ENCODE measurements at regions not wholly inside any gene's neighbourhood (a gene's known extent, or its start where the extent isn't known, plus 50 kb on each side); places are given as distances from the start of the nearest gene placed in this dataset.

GRCh38 chr12:75842090-75842489 lies 189.5 kb downstream of the PHLDA1 start:
- DNase-seq, result peak in 5 of 58 donors; percentile 2 to 55 (median 5)

- DNase-seq, result no peak
Measured at GRCh38 chr12:75840994-75841355, 190.6 kb downstream of the PHLDA1 start.

DNA sequence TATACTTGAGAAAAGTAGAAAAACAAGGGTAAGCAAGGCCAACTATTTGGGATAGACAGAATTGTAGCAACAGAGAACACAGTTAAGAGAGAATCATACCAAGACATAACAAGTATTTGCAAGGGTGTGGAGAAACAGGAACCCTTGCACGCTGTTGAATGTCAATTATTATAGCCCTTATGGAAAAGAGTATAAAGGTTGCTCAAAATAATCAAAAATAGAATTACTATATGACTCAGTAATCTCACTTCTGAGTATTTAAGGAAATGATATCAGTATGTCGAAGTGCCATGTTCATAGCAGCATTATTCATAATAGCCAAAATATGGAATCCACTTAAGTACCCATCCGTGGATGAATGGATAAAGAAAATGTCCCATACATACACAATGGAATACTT lies 193.3 kb downstream of the PHLDA1 start:
- no peak for DNase-seq

DNA sequence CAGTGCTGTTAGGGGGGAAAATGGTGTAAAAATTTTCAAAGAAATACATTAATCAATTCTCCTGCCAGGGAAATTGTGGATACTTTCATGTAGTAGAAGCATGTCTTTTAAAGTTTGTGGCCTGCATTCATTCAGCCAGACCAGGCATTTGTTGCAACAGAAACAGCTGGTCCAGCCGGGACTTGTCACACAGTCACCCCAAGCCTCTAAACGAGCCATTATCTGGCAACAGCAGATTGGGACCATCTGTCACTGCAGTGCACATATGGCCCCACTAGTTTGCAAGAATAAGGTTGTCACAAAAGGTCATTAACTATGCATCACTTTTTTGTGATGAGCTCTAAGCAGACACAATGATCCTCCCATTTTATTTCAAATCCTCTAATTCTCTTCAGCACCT lies 193.9 kb downstream of the PHLDA1 start:
- DNase-seq, result no peak

DNA sequence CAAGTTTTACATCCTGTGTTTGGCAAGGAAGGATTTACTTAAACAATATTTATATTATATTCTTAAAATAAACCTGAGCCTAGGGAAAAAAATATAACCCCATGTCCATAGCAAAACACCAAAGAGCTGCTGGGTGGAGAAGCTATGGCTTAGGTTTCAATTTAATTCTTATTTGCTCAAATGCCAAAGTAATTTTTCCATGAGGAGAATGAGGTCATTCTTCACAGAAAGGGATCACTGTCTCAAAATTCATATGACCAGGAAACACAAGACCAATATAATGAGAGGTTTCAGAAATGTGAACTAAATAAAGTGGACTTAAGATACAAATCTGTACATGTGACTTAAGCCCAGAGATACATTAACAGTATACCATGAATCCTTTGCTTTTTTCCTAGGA lies 195.0 kb downstream of the PHLDA1 start:
- no peak for DNase-seq

DNA sequence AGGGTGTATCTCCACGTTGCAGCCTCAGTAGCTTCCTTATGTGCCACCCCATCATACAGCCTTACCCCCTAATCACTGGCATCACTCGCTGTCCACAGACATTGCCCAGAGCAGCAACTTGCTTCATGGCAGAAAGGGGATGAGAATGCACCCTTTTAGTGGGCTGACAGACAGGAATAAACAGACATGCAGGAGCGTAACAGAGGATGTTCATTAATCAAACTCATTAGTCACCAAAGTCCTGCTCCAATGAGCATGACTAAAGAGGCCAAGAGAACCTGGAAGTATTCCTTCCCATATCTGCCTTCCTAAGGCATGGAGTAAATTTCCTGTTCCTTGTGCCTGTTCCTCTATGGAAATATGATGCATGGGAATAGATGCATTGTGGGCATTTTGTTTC lies 197.0 kb downstream of the PHLDA1 start:
- DNase-seq, result no peak

DNA sequence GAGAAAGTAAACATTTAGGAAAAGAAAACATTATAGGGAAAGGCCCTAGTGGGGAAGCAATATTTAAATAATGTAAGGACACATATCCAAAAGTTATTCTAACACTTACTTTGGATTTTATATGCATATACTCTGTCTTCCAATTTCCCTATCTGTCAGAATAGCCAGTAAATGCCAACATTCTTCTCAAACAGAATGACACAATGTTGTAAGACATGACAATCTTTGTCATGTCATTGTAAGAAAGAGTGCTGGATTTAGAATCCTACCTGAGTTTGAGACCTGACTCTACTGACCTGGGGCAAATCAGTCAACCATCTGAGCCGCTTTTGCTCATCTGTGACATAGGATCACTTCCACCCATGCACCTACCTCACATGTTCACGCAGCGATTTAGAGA lies 198.3 kb downstream of the PHLDA1 start:
- no peak for DNase-seq

DNA sequence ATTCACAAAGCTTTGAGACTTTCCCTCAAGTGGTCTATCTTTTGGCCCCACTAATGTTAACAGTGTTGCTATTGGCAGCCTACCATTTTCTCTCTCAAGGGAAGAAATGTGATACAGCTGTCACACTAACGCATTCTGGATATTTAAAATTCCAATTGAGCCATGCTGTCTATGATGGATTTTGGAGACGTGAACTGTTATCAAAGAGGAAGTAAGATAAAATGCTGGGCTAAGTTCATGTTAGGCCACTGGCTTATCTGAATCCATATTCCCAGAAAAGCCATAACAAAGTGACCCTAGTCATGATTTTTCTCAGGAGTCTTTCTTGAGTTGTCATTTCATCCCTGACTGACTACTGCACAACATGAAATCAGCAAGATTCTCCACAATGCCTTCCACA lies 200.2 kb downstream of the PHLDA1 start:
- DNase-seq, result no peak

GRCh38 chr12:75827061-75827460 lies 204.5 kb downstream of the PHLDA1 start:
- DNase-seq, result no peak

- DNase-seq, result no peak
Measured at GRCh38 chr12:75825686-75826085, 205.9 kb downstream of the PHLDA1 start.

DNA sequence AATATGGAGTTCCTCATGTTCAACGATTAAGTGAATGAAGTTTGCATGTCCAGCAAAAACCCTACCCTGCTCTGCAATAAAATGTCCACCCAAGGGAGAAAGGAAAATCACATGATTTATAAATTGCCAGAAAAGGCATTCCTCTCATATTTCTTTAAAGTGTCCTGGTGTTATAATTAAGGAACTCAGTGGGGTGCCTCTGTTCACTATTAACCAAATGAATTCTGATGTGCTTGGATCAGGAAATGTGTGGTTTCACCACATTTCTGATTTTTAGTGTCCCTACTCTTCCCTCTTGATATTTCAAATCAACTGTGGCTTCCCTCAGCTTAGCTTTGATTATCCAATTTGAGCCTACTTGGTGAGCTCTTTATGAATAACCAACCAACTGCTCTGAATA lies 208.1 kb downstream of the PHLDA1 start:
- no peak for DNase-seq

DNA sequence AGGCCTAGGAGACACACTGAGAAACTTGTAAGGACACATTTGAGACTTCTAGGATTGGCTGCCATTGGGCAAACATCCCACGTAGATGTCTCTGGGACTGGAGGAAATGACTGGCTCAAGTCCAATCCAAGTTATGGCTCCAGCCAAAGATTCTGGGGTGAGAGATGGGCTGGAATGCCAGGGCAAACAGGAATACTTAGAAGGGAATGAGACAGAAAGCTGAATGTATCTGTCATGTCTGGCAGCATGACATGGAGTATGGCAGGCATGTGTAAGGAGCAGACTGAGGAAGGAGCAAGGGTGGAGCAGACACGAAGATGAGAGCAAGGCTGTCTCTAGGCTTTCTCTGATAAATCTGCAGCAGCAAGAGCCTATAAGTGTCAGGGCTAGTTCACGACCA lies 209.2 kb downstream of the PHLDA1 start:
- no peak for DNase-seq

GRCh38 chr12:75820848-75821578 lies 210.6 kb downstream of the PHLDA1 start:
- peak in 1 of 58 donors; percentile 3 for DNase-seq

- no peak for DNase-seq
Measured at GRCh38 chr12:75820071-75820470, 211.5 kb downstream of the PHLDA1 start.

GRCh38 chr12:75819512-75819911 lies 212.1 kb downstream of the PHLDA1 start:
- DNase-seq, result no peak

DNA sequence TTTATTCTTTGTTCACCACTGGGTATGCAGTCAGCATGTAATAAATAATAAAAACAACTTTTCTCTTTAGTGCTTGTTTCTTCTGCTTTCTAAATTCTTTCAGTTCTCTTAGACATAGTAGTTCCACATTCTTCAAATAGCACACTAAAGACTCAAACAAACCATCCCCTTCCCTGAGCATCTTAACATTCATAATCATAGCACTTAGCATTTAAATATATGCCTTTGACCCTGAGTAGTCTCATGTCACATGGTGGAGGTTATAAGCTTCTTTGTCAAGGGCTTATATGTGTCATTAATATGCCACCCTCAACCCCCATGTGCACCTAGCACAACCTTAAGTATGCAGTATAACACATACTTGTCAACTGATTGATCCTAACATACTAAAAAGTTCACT lies 212.7 kb downstream of the PHLDA1 start:
- no peak for DNase-seq

GRCh38 chr12:75816897-75817296 lies 214.7 kb downstream of the PHLDA1 start:
- no peak for DNase-seq

DNA sequence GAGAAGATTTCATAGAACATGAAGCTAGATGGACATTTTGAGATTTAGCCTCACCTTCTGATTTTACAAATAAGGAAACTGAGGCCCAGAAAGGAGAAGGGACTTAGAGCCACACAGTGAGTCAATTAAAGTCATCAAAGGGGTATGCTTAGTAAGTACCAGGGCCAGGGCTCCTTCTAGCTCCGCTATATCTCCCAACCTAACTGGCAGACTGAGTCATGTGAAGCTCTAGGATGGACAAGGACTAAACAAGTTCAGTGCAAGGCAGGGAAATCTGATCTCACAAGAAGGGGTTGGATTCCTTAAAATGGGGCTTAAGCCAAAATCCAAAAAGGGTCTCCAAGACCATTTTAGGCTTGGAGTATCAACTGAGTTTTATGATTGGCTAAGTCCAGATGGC lies 215.8 kb downstream of the PHLDA1 start:
- DNase-seq, result no peak

GRCh38 chr12:75814851-75815754 lies 216.5 kb downstream of the PHLDA1 start:
- peak in 5 of 58 donors; percentile 5 to 39 (median 13) for DNase-seq

DNA sequence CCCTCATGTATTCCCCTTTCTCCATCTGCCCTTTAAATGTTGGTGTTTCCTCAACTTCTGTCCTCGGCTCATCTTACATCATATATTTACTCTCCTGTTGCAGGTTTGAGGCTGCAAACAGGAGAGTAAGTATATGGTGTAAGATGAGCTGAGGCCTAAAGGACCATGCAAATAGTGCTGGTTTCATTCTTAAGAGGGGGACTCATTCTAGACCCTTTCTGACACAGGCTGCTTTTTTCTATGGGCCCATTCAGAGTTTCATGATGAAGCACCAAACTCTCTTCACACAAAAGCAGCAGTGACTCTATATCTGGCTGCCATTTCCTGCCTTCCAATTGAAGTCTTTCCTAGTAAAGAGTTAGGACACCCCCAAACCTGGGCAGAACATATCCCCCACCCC lies 218.5 kb downstream of the PHLDA1 start:
- no peak for DNase-seq

GRCh38 chr12:75812271-75813018 lies 219.1 kb downstream of the PHLDA1 start:
- DNase-seq, result peak in 5 of 58 donors; percentile 3 to 17 (median 8)

GRCh38 chr12:75809746-75810145 lies 221.8 kb downstream of the PHLDA1 start:
- DNase-seq, result no peak

All from anterior cingulate cortex (tissue), 58 donors.